Left kidney (tissue), 1 donor: ENCODE measurements at regions not wholly inside any gene's neighbourhood (a gene's known extent, or its start where the extent isn't known, plus 50 kb on each side); places are given as distances from the start of the nearest gene placed in this dataset.

Experiments
- DNase-seq: peaks from one replicate; pipeline ENCODE4 v3.0.0-alpha.2; 2013

GRCh38 chr2:143916781-143917180 is 603.1 kb downstream of the ZEB2 start:
- no peak for DNase-seq

DNA sequence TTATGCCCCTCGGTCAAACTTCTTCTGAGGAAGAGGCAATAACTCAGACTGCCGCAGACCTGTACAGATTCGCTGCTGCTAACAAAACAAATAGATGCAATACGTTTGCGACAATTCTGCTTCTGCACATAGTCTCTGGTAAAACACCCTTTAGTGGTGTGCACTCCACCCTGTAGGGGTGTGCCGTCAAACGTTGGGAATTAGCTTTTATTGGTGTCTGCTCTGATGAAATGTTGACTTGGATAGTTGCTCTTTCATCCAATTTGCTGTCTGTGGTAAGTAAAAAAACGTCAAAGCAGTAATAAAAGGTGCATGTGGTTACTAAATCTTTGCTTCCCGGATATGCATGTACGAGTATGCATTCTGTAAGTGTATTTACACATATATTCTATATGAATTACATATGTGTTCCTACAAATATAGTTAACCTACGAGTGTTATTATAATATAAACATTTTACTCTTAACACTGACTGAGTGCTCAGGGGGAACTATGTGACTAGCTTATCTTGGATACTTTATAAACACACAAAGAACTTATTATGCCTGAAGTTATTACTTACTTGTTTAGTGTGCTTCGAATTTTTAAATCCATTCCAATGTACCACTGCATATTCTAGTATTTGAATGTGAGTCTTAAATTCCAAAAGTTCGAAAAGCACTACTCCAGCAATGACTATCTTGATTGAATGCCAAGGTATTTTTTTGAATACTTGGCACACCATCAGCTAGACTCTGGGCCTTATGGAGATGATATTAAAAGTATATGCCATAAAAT is 610.2 kb downstream of the ZEB2 start:
- DNase-seq: no peak

- DNase-seq: no peak
Observed at GRCh38 chr2:143908843-143909242, 611.1 kb downstream of the ZEB2 start.

DNA sequence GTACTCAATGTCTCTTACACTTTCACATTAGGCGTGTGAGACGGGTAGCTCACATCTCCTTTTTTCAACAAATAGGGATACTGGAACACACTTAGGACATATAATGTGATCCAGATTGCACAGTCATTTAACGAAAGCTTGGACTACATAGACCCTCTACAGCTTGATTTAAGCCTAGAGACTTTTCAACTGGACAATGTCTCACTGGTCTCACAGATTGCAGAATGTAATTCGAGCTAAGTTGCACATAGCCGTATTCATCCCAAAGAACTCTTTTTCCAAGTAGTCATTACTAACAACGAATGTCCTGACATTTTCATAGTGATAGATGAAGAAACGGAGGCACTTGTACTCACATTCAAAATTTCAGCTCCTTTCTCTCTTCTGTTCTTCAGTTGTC is 612.1 kb downstream of the ZEB2 start:
- no peak for DNase-seq

GRCh38 chr2:143906850-143907249 is 613.1 kb downstream of the ZEB2 start:
- no peak for DNase-seq

DNA sequence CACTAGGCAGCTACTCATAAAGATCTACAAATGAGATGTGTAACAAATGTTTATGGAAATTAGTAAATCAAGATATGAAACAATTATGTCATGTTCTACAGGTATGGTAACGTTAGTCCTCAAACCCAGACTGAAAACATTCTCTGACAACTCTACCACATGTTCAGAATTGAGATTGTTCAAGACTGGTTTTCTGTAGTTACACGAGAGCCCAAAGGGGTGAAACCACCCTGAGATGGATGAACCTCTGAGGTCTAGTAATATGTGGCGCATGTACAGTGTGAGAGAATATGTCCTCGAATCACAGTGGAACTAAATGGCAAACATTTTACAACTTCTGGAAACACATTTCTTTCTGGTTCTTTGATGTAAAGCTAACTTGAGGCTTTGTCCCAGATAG is 614.3 kb downstream of the ZEB2 start:
- DNase-seq: no peak

DNA sequence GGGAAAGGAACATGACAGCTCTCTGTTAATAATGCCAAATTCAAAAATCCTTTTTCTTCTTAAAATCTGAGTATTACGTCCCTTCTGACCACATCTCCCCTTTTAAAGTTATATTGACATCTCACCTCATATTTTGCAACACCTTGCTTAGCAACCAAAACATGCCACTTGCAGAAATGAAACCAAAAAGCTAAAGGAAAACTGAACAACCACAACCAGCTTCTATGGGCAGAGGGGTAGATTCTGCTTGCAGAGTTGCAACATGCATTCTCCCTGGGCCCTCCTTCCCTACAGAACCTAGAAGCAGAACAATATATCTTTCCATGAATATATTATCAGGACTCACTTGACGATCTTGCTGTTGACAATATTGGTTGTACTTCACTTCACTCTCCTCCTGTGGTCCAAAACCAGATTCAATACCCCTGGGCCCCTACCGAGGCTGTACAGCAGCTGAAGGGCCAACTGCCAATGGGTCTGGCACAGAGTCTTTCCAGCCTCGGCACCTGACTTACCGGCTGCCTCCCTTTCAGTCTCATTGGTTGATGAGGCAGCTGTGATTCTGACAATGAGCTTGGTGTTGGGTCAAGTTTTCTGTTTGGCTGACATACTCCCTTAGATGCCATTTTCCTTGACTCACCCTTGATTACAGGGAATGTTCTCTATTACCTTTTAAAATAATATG is 616.6 kb downstream of the ZEB2 start:
- no peak for DNase-seq

- no peak for DNase-seq
Observed at GRCh38 chr2:143901185-143901842, 618.6 kb downstream of the ZEB2 start.

GRCh38 chr2:143899987-143900386 is 619.9 kb downstream of the ZEB2 start:
- no peak for DNase-seq

DNA sequence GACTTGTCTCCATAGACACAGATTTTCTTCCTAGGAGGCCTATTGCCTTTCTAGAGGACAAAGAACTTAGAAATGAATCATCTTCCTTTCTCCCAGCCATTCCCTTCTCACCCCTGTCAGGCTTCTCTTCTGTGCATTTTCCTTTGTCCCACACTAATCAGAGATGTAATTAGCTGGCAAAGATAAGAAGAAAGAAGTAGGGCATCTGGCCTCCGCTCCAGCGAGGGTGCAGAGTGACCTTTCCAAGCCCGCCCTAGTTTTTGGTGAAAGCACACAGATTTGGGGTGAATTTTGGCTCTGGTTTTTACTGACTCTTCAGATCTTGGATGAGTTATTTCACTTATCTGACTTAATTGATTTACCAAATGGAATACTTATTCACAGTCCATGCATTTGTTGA is 626.5 kb downstream of the ZEB2 start:
- no peak for DNase-seq

DNA sequence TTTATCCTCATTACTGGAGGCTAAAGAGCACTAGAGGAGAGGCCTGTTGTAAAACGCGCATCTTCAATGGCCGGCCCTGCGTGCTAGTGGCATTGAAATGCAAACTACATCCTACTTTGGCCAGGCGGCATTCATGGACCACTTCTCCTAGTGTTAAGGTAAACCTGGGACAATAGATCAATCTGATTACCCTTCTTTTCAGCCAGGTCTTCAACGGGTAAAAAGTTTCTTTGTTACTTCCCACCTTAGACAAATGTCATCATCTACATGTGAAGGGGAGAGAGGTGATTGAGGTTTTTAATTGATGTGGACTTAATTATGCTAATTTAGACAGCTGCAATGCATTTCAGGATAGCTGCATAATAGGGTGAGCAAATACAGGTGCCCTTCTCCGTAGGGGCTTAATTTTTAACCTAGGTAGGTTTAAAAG is 628.0 kb downstream of the ZEB2 start:
- no peak for DNase-seq

DNA sequence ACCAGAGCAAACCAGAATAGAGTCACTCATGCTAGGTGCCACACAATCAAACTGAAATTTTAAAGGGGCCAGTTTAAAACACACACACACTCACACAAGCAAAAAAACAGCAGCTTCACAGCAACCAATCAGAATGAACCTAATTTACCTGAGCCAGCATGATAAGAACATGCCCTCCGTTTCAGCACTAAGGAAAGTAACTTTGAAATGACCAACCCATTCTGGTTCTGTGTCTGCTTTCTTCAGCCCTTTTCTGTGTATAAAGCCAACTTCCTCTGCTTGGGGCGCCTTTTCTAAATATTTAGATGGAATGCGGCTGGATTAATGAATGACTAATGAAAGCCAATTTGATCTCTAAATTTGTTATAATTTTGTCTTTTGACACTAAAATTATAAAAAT is 629.1 kb downstream of the ZEB2 start:
- DNase-seq: no peak

DNA sequence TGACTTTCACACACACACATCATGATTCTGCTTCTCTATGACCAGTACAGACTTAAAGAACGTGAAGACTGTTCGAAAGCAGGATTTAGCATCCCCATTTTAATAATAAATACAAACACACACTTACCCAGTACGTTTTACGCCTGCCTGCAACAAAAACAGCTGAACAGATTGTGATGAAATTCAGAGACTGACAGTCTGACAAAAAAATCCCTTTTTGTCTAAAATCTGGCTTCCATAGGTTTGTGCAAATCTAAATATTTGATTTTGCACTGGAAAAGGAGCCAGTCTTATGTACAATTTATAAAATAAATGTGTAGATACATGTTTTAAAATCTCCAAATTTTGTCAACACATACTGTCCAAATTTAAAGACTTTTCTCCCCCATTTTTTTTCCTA is 630.7 kb downstream of the ZEB2 start:
- no peak for DNase-seq

GRCh38 chr2:143885461-143885860 is 634.5 kb downstream of the ZEB2 start:
- no peak for DNase-seq

DNA sequence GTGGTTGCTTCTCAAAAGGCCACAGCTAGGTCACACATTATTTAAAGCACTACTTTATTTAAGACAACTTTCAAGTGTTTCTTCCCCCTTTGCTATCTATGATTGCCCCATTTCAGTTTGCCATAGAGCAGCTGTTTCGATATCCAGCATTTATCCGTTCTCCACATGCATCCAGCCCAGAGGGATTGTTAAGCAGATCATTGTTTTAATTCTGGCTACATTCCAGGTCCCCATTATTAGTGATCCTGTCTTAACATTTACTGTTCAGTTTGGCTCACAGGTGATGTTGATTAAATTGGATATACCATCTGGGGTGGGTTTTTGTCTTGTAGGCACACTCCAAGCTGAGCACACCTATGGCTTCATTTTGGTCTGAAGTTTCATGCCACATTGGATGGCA is 638.7 kb downstream of the ZEB2 start:
- DNase-seq: no peak

GRCh38 chr2:143877876-143878530 is 641.9 kb downstream of the ZEB2 start:
- no peak for DNase-seq

GRCh38 chr2:143877056-143877455 is 642.9 kb downstream of the ZEB2 start:
- DNase-seq: no peak

DNA sequence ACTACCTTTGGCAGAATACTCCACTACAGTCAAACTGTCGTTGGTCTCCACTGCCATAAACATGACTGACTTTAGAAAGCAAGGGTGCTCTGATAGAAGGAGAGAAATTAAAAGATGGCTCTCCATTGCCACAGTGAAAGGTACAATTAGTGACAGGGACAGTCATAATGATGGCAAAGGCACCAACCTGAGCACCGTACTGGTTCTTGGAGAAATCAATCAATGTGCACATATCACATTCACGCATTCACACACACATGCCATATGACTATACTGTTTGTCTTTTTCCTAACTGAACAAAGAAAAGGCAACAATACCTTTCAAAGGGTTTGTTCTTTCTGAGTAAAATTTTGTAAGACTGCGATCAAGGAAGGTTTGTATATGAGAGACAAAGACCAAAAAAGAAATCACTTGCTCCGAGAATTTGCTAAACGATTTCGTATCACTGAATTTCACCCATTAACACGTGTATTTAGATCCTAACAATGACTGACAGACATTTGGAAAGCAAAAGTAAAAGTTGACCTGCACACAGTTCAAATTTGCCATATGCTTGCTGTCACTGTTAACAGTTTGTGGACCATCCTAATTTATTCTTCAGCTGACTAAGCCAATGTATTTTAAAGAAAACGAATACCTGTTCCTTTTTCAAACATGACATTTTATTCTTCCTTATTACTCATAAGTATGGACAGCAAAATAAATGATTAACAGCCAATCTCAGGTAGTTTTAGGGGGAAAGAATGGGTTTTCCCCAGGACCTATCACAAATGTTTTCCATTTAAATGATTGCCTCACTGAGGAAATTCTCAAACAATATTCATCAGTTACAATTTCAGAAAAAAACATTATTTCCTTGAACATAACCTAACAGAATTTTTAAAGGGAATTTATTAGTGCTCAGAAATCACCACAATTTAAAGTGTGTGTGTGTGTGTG is 644.4 kb downstream of the ZEB2 start:
- no peak for DNase-seq

GRCh38 chr2:143873886-143874285 is 646.0 kb downstream of the ZEB2 start:
- DNase-seq: no peak

DNA sequence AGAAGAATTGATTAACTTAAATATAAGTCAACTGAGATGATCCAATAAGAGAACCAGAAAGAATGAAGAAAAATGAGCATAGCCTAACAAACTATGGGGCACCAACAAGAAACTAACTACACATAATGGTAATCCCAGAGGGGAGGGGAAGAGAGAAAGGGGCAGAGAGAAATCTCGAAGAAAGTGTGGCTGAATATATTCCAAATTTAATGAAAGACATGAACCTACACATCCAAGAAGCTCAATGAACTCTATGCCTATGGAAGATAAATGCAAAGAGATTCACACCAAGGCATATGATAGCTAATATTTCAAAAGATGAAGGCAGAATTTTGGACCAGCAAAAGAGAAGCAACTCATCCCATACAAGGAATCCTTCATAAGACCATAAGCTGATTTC is 649.2 kb downstream of the ZEB2 start:
- no peak for DNase-seq

DNA sequence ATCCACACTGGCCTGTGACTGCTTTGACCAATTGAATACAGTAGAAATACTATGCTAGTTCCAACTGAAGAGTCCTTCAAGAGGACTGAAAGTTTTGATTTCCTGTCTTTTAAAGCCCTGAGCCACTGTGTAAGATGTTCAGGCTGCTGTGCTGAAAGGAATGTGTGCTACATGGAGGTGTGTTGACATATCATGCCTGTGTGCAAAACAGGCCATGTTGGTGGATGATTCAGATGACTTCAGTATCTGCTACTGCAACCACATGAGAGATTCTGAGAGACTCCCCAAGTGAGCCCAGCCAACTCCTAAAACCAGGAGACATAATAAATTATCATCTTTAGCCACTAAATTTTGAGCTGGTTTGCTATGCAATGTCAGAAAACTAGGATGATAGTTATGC is 662.9 kb downstream of the ZEB2 start:
- no peak for DNase-seq

GRCh38 chr2:143852759-143853158 is 667.2 kb downstream of the ZEB2 start:
- DNase-seq: no peak
